ENCODE measurements at regions not wholly inside any gene's neighbourhood (a gene's known extent, or its start where the extent isn't known, plus 50 kb on each side); places are given as distances from the start of the nearest gene placed in this dataset.

GRCh38 chr1:96445302-96445701, 276.3 kb upstream of the PTBP2 start:
- WGBS, 2 experiments (ENCODE audit: extremely low coverage in 1 of 2, insufficient coverage in 1 of 2, insufficient read length in 1 of 2, insufficient replicate concordance in 2 of 2, low coverage in 1 of 2, low lambda C conversion rate in 2 of 2, missing lambda C conversion rate in 1 of 2) = 74% methylated on average over 1 of the region's 1 CpG; no CpG with 5 or more reads in 1 of the 2 experiments
- Histone ChIP-seq H3K4me2 (ENCODE audit: insufficient read depth in 1 of 2, low read depth in 2 of 2, low read length in 2 of 2) (no peak overlapping the region), H3K14ac (ENCODE audit: insufficient read length) (no peak overlapping the region), H4K8ac (ENCODE audit: extremely low read depth, insufficient read depth, low read length) (no peak overlapping the region), H3K4ac (replicated peaks; ENCODE audit: insufficient read length, low read depth, low read length) (no peak overlapping the region), H3K36me3 (ENCODE audit: control insufficient read depth in 2 of 4, insufficient read depth in 4 of 4, low read length in 3 of 4) (no peaks in the 10 kb centered on the region), H3K9me3 (ENCODE audit: insufficient read depth in 2 of 2, low read depth in 1 of 2, low read length in 1 of 2) (peaks cover 4% of the 10 kb centered on the region in 2 experiments; a peak in 1 of 4 replicates), H3K23me2 (ENCODE audit: low read depth, low read length) (no peaks in the 10 kb centered on the region), H3K23ac (ENCODE audit: insufficient read length) (no peak overlapping the region), H2BK120ac (replicated peaks; ENCODE audit: low read depth, low read length) (no peak overlapping the region), H3K79me2 (ENCODE audit: control insufficient read depth in 1 of 2, insufficient read depth in 2 of 2, low read length in 2 of 2) (no peaks in the 10 kb centered on the region), H2BK12ac (ENCODE audit: low read depth, low read length) (no peak overlapping the region), H2AK5ac (ENCODE audit: low read depth, low read length) (no peak overlapping the region), H3K9ac (replicated peaks in 1 of 4; ENCODE audit: extremely low read depth in 1 of 4, low read depth in 3 of 4, low read length in 3 of 4) (no peak overlapping the region), H3K18ac (ENCODE audit: extremely low read depth, low read length) (no peak overlapping the region), H3K27me3 (replicated peaks in 1 of 4; ENCODE audit: control insufficient read depth in 3 of 4, extremely low read depth in 1 of 4, insufficient read depth in 3 of 4, low read length in 3 of 4) (no peaks in the 10 kb centered on the region), H2AFZ (ENCODE audit: low read length) (no peak overlapping the region), H3K27ac (ENCODE audit: low read depth, low read length) (no peak overlapping the region), H3K56ac (replicated peaks; ENCODE audit: insufficient read length, low read depth, low read length) (no peak overlapping the region), H3K4me1 (replicated peaks in 1 of 4; ENCODE audit: control insufficient read depth in 3 of 4, insufficient read depth in 4 of 4, low read length in 3 of 4) (no peaks in the 10 kb centered on the region), H4K5ac (ENCODE audit: insufficient read length, low read depth, low read length) (no peak overlapping the region), H4K91ac (replicated peaks; ENCODE audit: insufficient read length, low read length) (no peak overlapping the region), H3K79me1 (ENCODE audit: low read depth, low read length) (no peaks in the 10 kb centered on the region), H4K20me1 (replicated peaks in 1 of 2; ENCODE audit: control insufficient read depth in 1 of 2, insufficient read depth in 2 of 2, low read length in 2 of 2) (no peaks in the 10 kb centered on the region), H3K4me3 (ENCODE audit: extremely low read depth in 1 of 4, insufficient read depth in 2 of 4, low read depth in 3 of 4, low read length in 4 of 4) (no peak overlapping the region), H2BK15ac (ENCODE audit: low read length) (no peak overlapping the region), H2BK20ac (ENCODE audit: low read length) (no peak overlapping the region), H2BK5ac (ENCODE audit: low read depth, low read length) (no peak overlapping the region)
- ChIA-PET POLR2A (ENCODE audit: partially characterized antibody) (no interaction called here), CTCF (ENCODE audit: partially characterized antibody) (no interaction called here)
- TF ChIP-seq KDM4A (IDR thresholded peaks at IDR 0.05; ENCODE audit: low read depth, low read length, severe bottlenecking) (no peak), SAP30 (IDR thresholded peaks at IDR 0.05; ENCODE audit: insufficient read depth, insufficient replicate concordance, low read length) (no peak), E2F6 (IDR thresholded peaks at IDR 0.05) (no peak), RAD21 (IDR thresholded peaks at IDR 0.05 in 1 of 2, conservative IDR thresholded peaks at IDR 0.05 in 1 of 2; ENCODE audit: low read depth in 2 of 2, low read length in 2 of 2) (no peak), SP2 (IDR thresholded peaks at IDR 0.05; ENCODE audit: low read length) (no peak), CBX8 (IDR thresholded peaks at IDR 0.05; ENCODE audit: borderline replicate concordance, low read depth, low read length) (no peak), BCL11A (IDR thresholded peaks at IDR 0.05; ENCODE audit: low read depth in 2 of 2, low read length in 2 of 2) (no peak), EP300 (IDR thresholded peaks at IDR 0.05; ENCODE audit: borderline replicate concordance in 1 of 2, low read depth in 2 of 2, low read length in 2 of 2) (no peak), CTBP2 (IDR thresholded peaks at IDR 0.05; ENCODE audit: borderline replicate concordance, insufficient read depth, insufficient read length, low read length) (no peak)
- no peak for FAIRE-seq
- no peak for DNase-seq (ENCODE audit: low read depth in 1 of 2, low spot score in 2 of 2)

Data from H1 (cell line).